ENCODE measurements at regions not wholly inside any gene's neighbourhood (a gene's known extent, or its start where the extent isn't known, plus 50 kb on each side); places are given as distances from the start of the nearest gene placed in this dataset.

GRCh38 chr5:101580591-101580990 lies 677.5 kb upstream of the ST8SIA4 start:
- TF ChIP-seq CTCF (IDR thresholded peaks at IDR 0.05; ENCODE audit: low read length) (no peak), EZH2 (IDR thresholded peaks at IDR 0.05; ENCODE audit: borderline replicate concordance, low read length) (no peak)
